ENCODE measurements at regions not wholly inside any gene's neighbourhood (a gene's known extent, or its start where the extent isn't known, plus 50 kb on each side); places are given as distances from the start of the nearest gene placed in this dataset.

DNA sequence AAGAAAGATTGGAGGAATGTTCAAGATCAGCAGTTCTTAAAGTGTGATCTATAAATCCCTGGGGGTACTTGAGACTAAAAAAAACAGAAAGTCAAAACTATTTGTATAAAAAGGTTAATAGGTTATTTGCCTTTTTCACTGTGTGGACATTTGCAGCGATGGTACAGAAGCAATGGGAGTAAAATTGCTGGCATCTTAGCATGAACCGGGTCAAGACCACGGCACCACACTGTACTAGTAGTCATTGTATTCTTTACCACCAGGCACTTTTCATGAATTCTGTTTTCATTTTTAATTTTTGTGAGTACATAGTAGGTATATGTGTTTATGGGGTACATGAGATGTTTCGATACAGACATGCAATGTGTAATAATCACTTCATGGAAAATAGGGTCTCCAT, 126.2 kb downstream of the IPO8 start:
- H3F3A ChIP-seq (ENCODE audit: low read length, unreplicated experiment): no peaks in the 10 kb centered on the region
- H3K4me2 ChIP-seq (ENCODE audit: low read length): no peak overlapping the region
- H3K36me3 ChIP-seq (ENCODE audit: low read depth, low read length): no peaks in the 10 kb centered on the region
- POLR2A ChIA-PET (ENCODE audit: unreplicated experiment): no interaction called here
- H3K4me3 ChIP-seq (ENCODE audit: low read length): no peak overlapping the region
- intact Hi-C loops (cut with micrococcal nuclease): no loop called here
- no peak overlapping the region for H2AFZ ChIP-seq (ENCODE audit: low read length)
- no peak overlapping the region for H3K9ac ChIP-seq (ENCODE audit: low read length)
- BruUV-seq (replicated peaks): no TSS peak
- H4K20me1 ChIP-seq (ENCODE audit: low read length): no peaks in the 10 kb centered on the region
- TF ChIP-seq EZH2phosphoT487 (IDR thresholded peaks at IDR 0.05; ENCODE audit: borderline replicate concordance, low read length) (no peak), EZH2 (IDR thresholded peaks at IDR 0.05; ENCODE audit: low read length, unreplicated experiment) (no peak)
- TF ChIP-seq, protein P1, sequence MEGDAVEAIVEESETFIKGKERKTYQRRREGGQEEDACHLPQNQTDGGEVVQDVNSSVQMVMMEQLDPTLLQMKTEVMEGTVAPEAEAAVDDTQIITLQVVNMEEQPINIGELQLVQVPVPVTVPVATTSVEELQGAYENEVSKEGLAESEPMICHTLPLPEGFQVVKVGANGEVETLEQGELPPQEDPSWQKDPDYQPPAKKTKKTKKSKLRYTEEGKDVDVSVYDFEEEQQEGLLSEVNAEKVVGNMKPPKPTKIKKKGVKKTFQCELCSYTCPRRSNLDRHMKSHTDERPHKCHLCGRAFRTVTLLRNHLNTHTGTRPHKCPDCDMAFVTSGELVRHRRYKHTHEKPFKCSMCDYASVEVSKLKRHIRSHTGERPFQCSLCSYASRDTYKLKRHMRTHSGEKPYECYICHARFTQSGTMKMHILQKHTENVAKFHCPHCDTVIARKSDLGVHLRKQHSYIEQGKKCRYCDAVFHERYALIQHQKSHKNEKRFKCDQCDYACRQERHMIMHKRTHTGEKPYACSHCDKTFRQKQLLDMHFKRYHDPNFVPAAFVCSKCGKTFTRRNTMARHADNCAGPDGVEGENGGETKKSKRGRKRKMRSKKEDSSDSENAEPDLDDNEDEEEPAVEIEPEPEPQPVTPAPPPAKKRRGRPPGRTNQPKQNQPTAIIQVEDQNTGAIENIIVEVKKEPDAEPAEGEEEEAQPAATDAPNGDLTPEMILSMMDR (conservative IDR thresholded peaks at IDR 0.05; ENCODE audit: low read depth, low read length): no peak
- no peaks in the 10 kb centered on the region for H3K4me1 ChIP-seq (ENCODE audit: insufficient read depth, low read length)
- no peaks in the 10 kb centered on the region for H3K9me3 ChIP-seq (ENCODE audit: low read length)
- ATAC-seq (no peak), DNase-seq (no peak)
- no peaks in the 10 kb centered on the region for H3K79me2 ChIP-seq (ENCODE audit: low read length)
- no peaks in the 10 kb centered on the region for H3K27me3 ChIP-seq (ENCODE audit: low read length)
- no peaks in the 10 kb centered on the region for H3K9me2 ChIP-seq (replicated peaks; ENCODE audit: low read length)
- no peak overlapping the region for H3K27ac ChIP-seq (ENCODE audit: low read length)
- CTCF ChIA-PET: no interaction called here

DNA sequence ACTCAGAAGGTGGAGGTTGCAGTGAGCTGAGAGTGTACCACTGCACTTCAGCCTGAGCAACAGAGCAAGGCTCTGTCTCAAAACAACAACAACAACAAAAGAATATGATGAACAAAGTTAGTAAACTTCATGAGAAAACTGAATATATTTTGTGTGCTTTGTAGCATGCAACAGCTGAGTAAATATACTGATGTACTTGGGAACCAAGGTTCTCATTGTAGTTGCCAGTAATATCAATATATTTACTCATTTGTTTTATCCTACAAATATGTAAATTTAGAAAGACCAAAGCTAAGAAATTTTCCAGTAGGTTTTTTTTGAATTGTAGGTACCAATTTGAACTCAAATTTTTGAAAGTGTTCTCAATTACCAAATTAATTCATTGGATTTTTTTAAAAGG, 127.2 kb downstream of the IPO8 start:
- H3K27ac ChIP-seq (ENCODE audit: low read length): no peak overlapping the region
- no TSS peak for BruUV-seq (replicated peaks)
- TF ChIP-seq EZH2 (IDR thresholded peaks at IDR 0.05; ENCODE audit: low read length, unreplicated experiment): no peak
- no peak for TF ChIP-seq EZH2phosphoT487 (IDR thresholded peaks at IDR 0.05; ENCODE audit: borderline replicate concordance, low read length)
- TF ChIP-seq, protein P1 (conservative IDR thresholded peaks at IDR 0.05; ENCODE audit: low read depth, low read length): no peak
- H3F3A ChIP-seq (ENCODE audit: low read length, unreplicated experiment): no peaks in the 10 kb centered on the region
- H3K9me3 ChIP-seq (ENCODE audit: low read length): no peaks in the 10 kb centered on the region
- no peaks in the 10 kb centered on the region for H3K36me3 ChIP-seq (ENCODE audit: low read depth, low read length)
- no peaks in the 10 kb centered on the region for H3K9me2 ChIP-seq (replicated peaks; ENCODE audit: low read length)
- no peak overlapping the region for H3K4me3 ChIP-seq (ENCODE audit: low read length)
- H3K79me2 ChIP-seq (ENCODE audit: low read length): no peaks in the 10 kb centered on the region
- H3K4me1 ChIP-seq (ENCODE audit: insufficient read depth, low read length): no peaks in the 10 kb centered on the region
- H4K20me1 ChIP-seq (ENCODE audit: low read length): no peaks in the 10 kb centered on the region
- intact Hi-C loops (cut with micrococcal nuclease): no loop called here
- no peaks in the 10 kb centered on the region for H3K27me3 ChIP-seq (ENCODE audit: low read length)
- no peak overlapping the region for H3K9ac ChIP-seq (ENCODE audit: low read length)
- DNase-seq (no peak), ATAC-seq (no peak)
- no peak overlapping the region for H3K4me2 ChIP-seq (ENCODE audit: low read length)
- ChIA-PET CTCF (no interaction called here), POLR2A (ENCODE audit: unreplicated experiment) (no interaction called here)
- H2AFZ ChIP-seq (ENCODE audit: low read length): no peak overlapping the region

DNA sequence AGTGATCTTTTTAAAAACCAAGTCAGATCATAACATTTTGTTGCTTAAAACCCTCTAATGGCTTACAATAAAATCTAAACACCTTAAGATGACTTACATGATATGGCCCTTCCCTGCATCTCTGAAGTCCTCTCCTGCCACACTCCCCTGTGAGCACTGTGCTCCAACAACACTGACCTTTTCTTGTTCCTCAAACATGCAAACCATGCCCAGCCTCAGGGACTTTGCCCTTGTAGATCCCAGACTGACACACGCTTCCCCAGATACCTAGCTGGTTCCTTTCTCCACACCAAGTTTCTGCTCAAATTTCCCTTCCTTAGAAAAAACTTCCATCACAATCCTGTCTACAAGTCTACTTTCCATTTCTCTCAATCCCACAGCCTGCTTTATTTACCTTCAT, 128.6 kb downstream of the IPO8 start:
- no peaks in the 10 kb centered on the region for H3K79me2 ChIP-seq (ENCODE audit: low read length)
- H3K27me3 ChIP-seq (ENCODE audit: low read length): no peaks in the 10 kb centered on the region
- no peak for DNase-seq
- H3F3A ChIP-seq (ENCODE audit: low read length, unreplicated experiment): no peaks in the 10 kb centered on the region
- no TSS peak for BruUV-seq (replicated peaks)
- H3K9ac ChIP-seq (ENCODE audit: low read length): no peak overlapping the region
- no peaks in the 10 kb centered on the region for H3K36me3 ChIP-seq (ENCODE audit: low read depth, low read length)
- TF ChIP-seq EZH2phosphoT487 (IDR thresholded peaks at IDR 0.05; ENCODE audit: borderline replicate concordance, low read length) (no peak), EZH2 (IDR thresholded peaks at IDR 0.05; ENCODE audit: low read length, unreplicated experiment) (no peak)
- TF ChIP-seq, protein P1 (conservative IDR thresholded peaks at IDR 0.05; ENCODE audit: low read depth, low read length): no peak
- ChIA-PET CTCF (no interaction called here), POLR2A (ENCODE audit: unreplicated experiment) (no interaction called here)
- no peaks in the 10 kb centered on the region for H3K9me2 ChIP-seq (replicated peaks; ENCODE audit: low read length)
- no peak overlapping the region for H3K4me2 ChIP-seq (ENCODE audit: low read length)
- no peak for ATAC-seq
- intact Hi-C loops (cut with micrococcal nuclease): no loop called here
- no peak overlapping the region for H3K4me3 ChIP-seq (ENCODE audit: low read length)
- H2AFZ ChIP-seq (ENCODE audit: low read length): no peak overlapping the region
- H3K9me3 ChIP-seq (ENCODE audit: low read length): no peaks in the 10 kb centered on the region
- H3K27ac ChIP-seq (ENCODE audit: low read length): no peak overlapping the region
- no peaks in the 10 kb centered on the region for H3K4me1 ChIP-seq (ENCODE audit: insufficient read depth, low read length)
- H4K20me1 ChIP-seq (ENCODE audit: low read length): no peaks in the 10 kb centered on the region
